CD8-positive, alpha-beta memory T cell (primary cell): ENCODE measurements at regions not wholly inside any gene's neighbourhood (a gene's known extent, or its start where the extent isn't known, plus 50 kb on each side); places are given as distances from the start of the nearest gene placed in this dataset.

Source experiments
- CTCF ChIA-PET: fragments of 350-600 bp; sonication (Branson Sonifier 250); formaldehyde crosslinking; loops from one replicate; lab custom pipeline; 2021; ENCODE audit warnings: antibody characterized with exemption; lab: Charles Lee
- POLR2A ChIA-PET: fragments of 350-600 bp; sonication (Branson Sonifier 250); formaldehyde crosslinking; loops from one replicate; lab custom pipeline; 2021; ENCODE audit warnings: antibody characterized with exemption; lab: Charles Lee
- DNase-seq, 5 donors: peaks; one replicate each; pipeline versions ENCODE4 v3.0.0 to v3.0.0-alpha.2; 2020 to 2022; ENCODE audit warnings: mixed read lengths in 1 of 5
- H3K27ac ChIP-seq: one replicate; pipeline ENCODE4 v1.7.0; 2013; ENCODE audit warnings: low read depth, mild to moderate bottlenecking, low read length, moderate library complexity
- H3K27me3 ChIP-seq: 2 replicates; pipeline ENCODE4 v1.7.0; 2013; ENCODE audit warnings: low read length, mild to moderate bottlenecking; ENCODE audit not compliant: insufficient read depth, poor library complexity, severe bottlenecking
- H3K36me3 ChIP-seq: 2 replicates; pipeline ENCODE4 v1.7.0; 2013; ENCODE audit warnings: mild to moderate bottlenecking, low read length, moderate library complexity; ENCODE audit not compliant: insufficient read depth
- H3K4me1 ChIP-seq: 2 replicates; pipeline ENCODE4 v1.7.0; 2013; ENCODE audit warnings: mild to moderate bottlenecking, low read length, moderate library complexity; ENCODE audit not compliant: insufficient read depth
- H3K4me3 ChIP-seq: 2 replicates; pipeline ENCODE4 v1.7.0; 2013; ENCODE audit warnings: mild to moderate bottlenecking, low read length
- H3K9me3 ChIP-seq: 2 replicates; pipeline ENCODE4 v1.7.0; 2013; ENCODE audit warnings: mild to moderate bottlenecking, low read length
- H3K27ac Mint-ChIP-seq, 8 donors: one replicate each; pipeline ENCODE4 v1.8.0; 2020 to 2021; ENCODE audit warnings: mixed read lengths in 8 of 8, mild to moderate bottlenecking in 6 of 8, inconsistent platforms in 3 of 8, moderate library complexity in 3 of 8
- H3K27me3 Mint-ChIP-seq, 2 donors: one replicate each; pipeline ENCODE4 v1.8.0; 2020 to 2021; ENCODE audit warnings: mixed read lengths in 2 of 2, mild to moderate bottlenecking in 1 of 2, moderate library complexity in 1 of 2
- H3K36me3 Mint-ChIP-seq, 3 donors: one replicate each; pipeline ENCODE4 v1.8.0; 2020 to 2021; ENCODE audit warnings: mixed read lengths in 3 of 3, inconsistent platforms in 1 of 3, mild to moderate bottlenecking in 1 of 3
- H3K4me1 Mint-ChIP-seq, 3 donors: one replicate each; pipeline ENCODE4 v1.8.0; 2020 to 2021; ENCODE audit warnings: mixed read lengths in 3 of 3, inconsistent platforms in 1 of 3, mild to moderate bottlenecking in 1 of 3
- H3K4me3 Mint-ChIP-seq, 7 donors: one replicate each; pipeline ENCODE4 v1.8.0; 2020 to 2021; ENCODE audit warnings: mixed read lengths in 7 of 7, mild to moderate bottlenecking in 6 of 7, moderate library complexity in 4 of 7, inconsistent platforms in 2 of 7
- H3K9me3 Mint-ChIP-seq, 5 donors: one replicate each; pipeline ENCODE4 v1.8.0; 2020 to 2022; ENCODE audit warnings: mixed read lengths in 5 of 5, mild to moderate bottlenecking in 3 of 5, moderate library complexity in 2 of 5, inconsistent platforms in 1 of 5

GRCh38 chr20:19008497-19008896 lies 194.9 kb downstream of the SCP2D1 start:
- H3K9me3 Mint-ChIP-seq: no peaks in the 10 kb centered on the region
- H3K9me3 ChIP-seq: no peaks in the 10 kb centered on the region

GRCh38 chr20:19009081-19009688 lies 195.6 kb downstream of the SCP2D1 start:
- Mint-ChIP-seq H3K4me3 (no peak overlapping the region), H3K4me1 (no peaks in the 10 kb centered on the region), H3K36me3 (no peaks in the 10 kb centered on the region), H3K27ac (no peak overlapping the region), H3K9me3 (no peaks in the 10 kb centered on the region), H3K27me3 (no peaks in the 10 kb centered on the region)
- Histone ChIP-seq H3K9me3 (no peaks in the 10 kb centered on the region), H3K36me3 (no peaks in the 10 kb centered on the region), H3K4me3 (no peak overlapping the region), H3K4me1 (no peaks in the 10 kb centered on the region), H3K27me3 (no peaks in the 10 kb centered on the region), H3K27ac (no peak overlapping the region)
- POLR2A ChIA-PET: no interaction called here
- DNase-seq: no peak
- CTCF ChIA-PET: no interaction called here

More at GRCh38 chr20:19008497-19008896, 194.9 kb downstream of the SCP2D1 start:
- Mint-ChIP-seq H3K36me3 (no peaks in the 10 kb centered on the region), H3K27me3 (no peaks in the 10 kb centered on the region), H3K4me1 (no peaks in the 10 kb centered on the region), H3K4me3 (no peak overlapping the region), H3K27ac (no peak overlapping the region)
- DNase-seq: no peak
- H3K27me3 ChIP-seq: no peaks in the 10 kb centered on the region
- no peak overlapping the region for H3K4me3 ChIP-seq
- CTCF ChIA-PET: no interaction called here
- no peaks in the 10 kb centered on the region for H3K4me1 ChIP-seq
- no peaks in the 10 kb centered on the region for H3K36me3 ChIP-seq
- no peak overlapping the region for H3K27ac ChIP-seq
- POLR2A ChIA-PET: no interaction called here

- H3K4me3 Mint-ChIP-seq: no peak overlapping the region
- H3K36me3 ChIP-seq: no peaks in the 10 kb centered on the region
- CTCF ChIA-PET: no interaction called here
- H3K36me3 Mint-ChIP-seq: no peaks in the 10 kb centered on the region
- H3K4me3 ChIP-seq: no peak overlapping the region
- POLR2A ChIA-PET: no interaction called here
- H3K27ac ChIP-seq: no peak overlapping the region
- no peak overlapping the region for H3K27ac Mint-ChIP-seq
- DNase-seq: no peak
- no peaks in the 10 kb centered on the region for H3K4me1 ChIP-seq
- no peaks in the 10 kb centered on the region for H3K27me3 ChIP-seq
- H3K9me3 Mint-ChIP-seq: no peaks in the 10 kb centered on the region
- H3K27me3 Mint-ChIP-seq: no peaks in the 10 kb centered on the region
- no peaks in the 10 kb centered on the region for H3K9me3 ChIP-seq
- H3K4me1 Mint-ChIP-seq: no peaks in the 10 kb centered on the region
Observed at GRCh38 chr20:19012676-19013075, 199.1 kb downstream of the SCP2D1 start.

- no peaks in the 10 kb centered on the region for H3K4me1 Mint-ChIP-seq
- no peaks in the 10 kb centered on the region for H3K36me3 ChIP-seq
- CTCF ChIA-PET: no interaction called here
Observed at GRCh38 chr20:19013907-19014306, 198.5 kb upstream of the SLC24A3 start.

GRCh38 chr20:19015351-19016139 lies 196.9 kb upstream of the SLC24A3 start:
- no peak overlapping the region for H3K27ac Mint-ChIP-seq
- Histone ChIP-seq H3K4me1 (no peaks in the 10 kb centered on the region), H3K27me3 (no peaks in the 10 kb centered on the region), H3K4me3 (no peak overlapping the region), H3K36me3 (no peaks in the 10 kb centered on the region), H3K9me3 (no peaks in the 10 kb centered on the region), H3K27ac (no peak overlapping the region)
- ChIA-PET CTCF (no interaction called here), POLR2A (no interaction called here)
- H3K36me3 Mint-ChIP-seq: no peaks in the 10 kb centered on the region
- no peak for DNase-seq
- no peaks in the 10 kb centered on the region for H3K9me3 Mint-ChIP-seq
- no peaks in the 10 kb centered on the region for H3K4me1 Mint-ChIP-seq
- no peaks in the 10 kb centered on the region for H3K27me3 Mint-ChIP-seq
- H3K4me3 Mint-ChIP-seq: no peak overlapping the region

More at GRCh38 chr20:19013907-19014306, 198.5 kb upstream of the SLC24A3 start:
- H3K4me3 Mint-ChIP-seq: no peak overlapping the region
- Histone ChIP-seq H3K27ac (no peak overlapping the region), H3K4me1 (no peaks in the 10 kb centered on the region), H3K4me3 (no peak overlapping the region), H3K27me3 (no peaks in the 10 kb centered on the region), H3K9me3 (no peaks in the 10 kb centered on the region)
- H3K9me3 Mint-ChIP-seq: no peaks in the 10 kb centered on the region
- DNase-seq: no peak
- no peaks in the 10 kb centered on the region for H3K27me3 Mint-ChIP-seq
- POLR2A ChIA-PET: no interaction called here
- H3K36me3 Mint-ChIP-seq: no peaks in the 10 kb centered on the region
- no peak overlapping the region for H3K27ac Mint-ChIP-seq

- Histone ChIP-seq H3K36me3 (no peaks in the 10 kb centered on the region), H3K4me3 (no peak overlapping the region), H3K9me3 (no peaks in the 10 kb centered on the region), H3K4me1 (no peaks in the 10 kb centered on the region), H3K27me3 (no peaks in the 10 kb centered on the region), H3K27ac (no peak overlapping the region)
- Mint-ChIP-seq H3K9me3 (no peaks in the 10 kb centered on the region), H3K27ac (no peak overlapping the region), H3K4me3 (no peak overlapping the region), H3K27me3 (no peaks in the 10 kb centered on the region), H3K4me1 (no peaks in the 10 kb centered on the region), H3K36me3 (no peaks in the 10 kb centered on the region)
- POLR2A ChIA-PET: no interaction called here
- no peak for DNase-seq
- CTCF ChIA-PET: no interaction called here
Observed at GRCh38 chr20:19016140-19016497, 196.3 kb upstream of the SLC24A3 start.

- DNase-seq: no peak
- Mint-ChIP-seq H3K36me3 (no peaks in the 10 kb centered on the region), H3K27ac (no peak overlapping the region), H3K9me3 (no peaks in the 10 kb centered on the region), H3K4me1 (no peaks in the 10 kb centered on the region), H3K27me3 (no peaks in the 10 kb centered on the region), H3K4me3 (no peak overlapping the region)
- ChIA-PET CTCF (no interaction called here), POLR2A (no interaction called here)
- no peak overlapping the region for H3K4me3 ChIP-seq
- no peaks in the 10 kb centered on the region for H3K27me3 ChIP-seq
- H3K9me3 ChIP-seq: no peaks in the 10 kb centered on the region
- H3K27ac ChIP-seq: no peak overlapping the region
- H3K36me3 ChIP-seq: no peaks in the 10 kb centered on the region
- H3K4me1 ChIP-seq: no peaks in the 10 kb centered on the region
Observed at GRCh38 chr20:19017104-19017690, 195.2 kb upstream of the SLC24A3 start.

- Histone ChIP-seq H3K36me3 (no peaks in the 10 kb centered on the region), H3K4me3 (no peak overlapping the region), H3K4me1 (no peaks in the 10 kb centered on the region), H3K9me3 (no peaks in the 10 kb centered on the region), H3K27ac (no peak overlapping the region), H3K27me3 (no peaks in the 10 kb centered on the region)
- Mint-ChIP-seq H3K9me3 (no peaks in the 10 kb centered on the region), H3K4me1 (no peaks in the 10 kb centered on the region), H3K27ac (no peak overlapping the region), H3K4me3 (no peak overlapping the region), H3K36me3 (no peaks in the 10 kb centered on the region), H3K27me3 (peaks cover 0 to 4% of the 10 kb centered on the region in 2 donors)
- POLR2A ChIA-PET: no interaction called here
- CTCF ChIA-PET: no interaction called here
- no peak for DNase-seq
Observed at GRCh38 chr20:19018881-19019280, 193.6 kb upstream of the SLC24A3 start.
